AG10803 (cell line): ENCODE measurements at regions not wholly inside any gene's neighbourhood (a gene's known extent, or its start where the extent isn't known, plus 50 kb on each side); places are given as distances from the start of the nearest gene placed in this dataset.

Experiments
- DNase-seq: peaks from one replicate; pipeline ENCODE4 v3.0.0; 2010; ENCODE audit warnings: low read depth
- H3K4me3 ChIP-seq: 2 replicates; pipeline ENCODE4 v1.5.1; 2011; ENCODE audit warnings: mild to moderate bottlenecking, low read length, control low read depth
- CTCF ChIP-seq: conservative IDR thresholded peaks from 2 replicates; pipeline ENCODE4 v1.5.1; 2011; ENCODE audit warnings: mild to moderate bottlenecking, low read length, control low read depth, inconsistent platforms

- no peak for TF ChIP-seq CTCF
- no peak for DNase-seq
Observed at GRCh38 chr20:54848262-54848661, 372.9 kb downstream of the DOK5 start.

GRCh38 chr20:54846948-54847347 is 371.6 kb downstream of the DOK5 start:
- H3K4me3 ChIP-seq = no peak overlapping the region
- TF ChIP-seq CTCF = no peak
- no peak for DNase-seq

More at GRCh38 chr20:54848262-54848661, 372.9 kb downstream of the DOK5 start:
- no peak overlapping the region for H3K4me3 ChIP-seq

- no peak overlapping the region for H3K4me3 ChIP-seq
- no peak for TF ChIP-seq CTCF
- DNase-seq = no peak
Observed at GRCh38 chr20:54844346-54844745, 369.0 kb downstream of the DOK5 start.

- no peak overlapping the region for H3K4me3 ChIP-seq
- DNase-seq = no peak
- TF ChIP-seq CTCF = no peak
Observed at GRCh38 chr20:54843865-54844264, 368.5 kb downstream of the DOK5 start.

- no peak for DNase-seq
- TF ChIP-seq CTCF = no peak
- H3K4me3 ChIP-seq = no peak overlapping the region
Observed at GRCh38 chr20:54843431-54843830, 368.0 kb downstream of the DOK5 start.

- no peak overlapping the region for H3K4me3 ChIP-seq
- no peak for TF ChIP-seq CTCF
- DNase-seq = no peak
Observed at GRCh38 chr20:54839224-54839623, 363.8 kb downstream of the DOK5 start.

- no peak for TF ChIP-seq CTCF
- no peak overlapping the region for H3K4me3 ChIP-seq
- DNase-seq = no peak
Observed at GRCh38 chr20:54837226-54837625, 361.8 kb downstream of the DOK5 start.
